ENCODE measurements at regions not wholly inside any gene's neighbourhood (a gene's known extent, or its start where the extent isn't known, plus 50 kb on each side); places are given as distances from the start of the nearest gene placed in this dataset.

DNA sequence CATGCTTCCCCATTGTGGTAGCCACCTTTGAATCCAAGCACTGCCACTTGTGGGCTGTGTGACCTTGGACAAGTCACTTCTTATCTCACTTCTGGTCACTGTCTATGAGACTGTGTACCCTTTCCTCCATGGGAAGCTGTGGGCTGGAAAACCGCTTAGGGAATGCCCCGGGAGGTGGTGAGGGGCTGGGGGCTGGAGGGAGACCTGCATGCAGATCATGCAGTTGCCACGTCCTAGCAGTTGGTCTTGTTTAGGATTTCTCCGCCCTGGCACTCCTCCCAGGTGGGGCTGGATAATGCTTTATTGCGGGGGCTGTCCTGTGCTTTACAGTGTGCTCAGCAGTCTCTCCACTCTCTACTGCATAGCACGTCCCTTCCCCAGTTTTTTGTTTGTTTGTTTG, 62.9 kb upstream of the OPN4 start:
- no peak overlapping the region for H3K4me3 ChIP-seq (ENCODE audit: low read length)
- ATAC-seq (ENCODE audit: poor library complexity) (no peak), DNase-seq (no peak)
- no peaks in the 10 kb centered on the region for H3K36me3 ChIP-seq (ENCODE audit: insufficient read depth, low read length)
- no peaks in the 10 kb centered on the region for H3K4me1 Mint-ChIP-seq (ENCODE audit: low read depth)
- no peaks in the 10 kb centered on the region for H3K36me3 Mint-ChIP-seq (ENCODE audit: low read depth)
- TF ChIP-seq CTCF (IDR thresholded peaks at IDR 0.05) = no peak
- no peak overlapping the region for H3K4me3 Mint-ChIP-seq
- no peak overlapping the region for H3K27ac Mint-ChIP-seq
- no peaks in the 10 kb centered on the region for H3K9me3 Mint-ChIP-seq
- POLR2A ChIA-PET = no interaction called here
- H3K4me1 ChIP-seq (ENCODE audit: insufficient read depth, low read length) = no peaks in the 10 kb centered on the region
- H3K27me3 ChIP-seq (ENCODE audit: control insufficient read depth in 1 of 2, insufficient read depth in 2 of 2, low read length in 2 of 2) = no peaks in the 10 kb centered on the region
- no peaks in the 10 kb centered on the region for H3K9me3 ChIP-seq (ENCODE audit: control insufficient read depth in 1 of 2, insufficient read depth in 1 of 2, low read length in 2 of 2)
- CTCF ChIA-PET = no interaction called here
- no peaks in the 10 kb centered on the region for H3K27me3 Mint-ChIP-seq
- intact Hi-C loops (cut with DNase I, micrococcal nuclease) = no loop called here
- H3K27ac ChIP-seq (ENCODE audit: low read depth in 1 of 2, low read length in 2 of 2) = no peak overlapping the region

DNA sequence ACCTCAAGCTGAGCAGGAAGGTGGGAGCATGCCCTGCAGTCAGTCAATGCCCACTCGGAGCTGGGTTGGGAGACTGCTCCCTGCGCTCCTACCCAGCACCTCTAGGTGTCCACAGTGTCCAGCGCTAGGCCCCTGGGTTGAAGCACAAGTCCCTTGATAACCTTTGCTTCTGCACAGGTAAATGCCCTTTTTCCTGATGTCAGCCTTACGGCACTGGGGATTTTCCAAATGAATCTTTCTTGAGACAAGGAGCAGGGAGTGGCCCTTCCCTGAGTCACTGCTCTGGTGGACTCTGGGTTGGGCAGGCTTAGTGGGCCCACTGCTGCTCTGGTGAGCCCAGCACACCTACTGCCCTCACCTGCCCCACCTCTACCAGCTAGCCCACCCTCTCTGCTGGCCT, 61.9 kb upstream of the OPN4 start:
- Histone ChIP-seq H3K4me1 (ENCODE audit: insufficient read depth, low read length) (no peaks in the 10 kb centered on the region), H3K27ac (ENCODE audit: low read depth in 1 of 2, low read length in 2 of 2) (no peak overlapping the region), H3K27me3 (ENCODE audit: control insufficient read depth in 1 of 2, insufficient read depth in 2 of 2, low read length in 2 of 2) (no peaks in the 10 kb centered on the region), H3K36me3 (ENCODE audit: insufficient read depth, low read length) (no peaks in the 10 kb centered on the region), H3K4me3 (ENCODE audit: low read length) (no peak overlapping the region), H3K9me3 (ENCODE audit: control insufficient read depth in 1 of 2, insufficient read depth in 1 of 2, low read length in 2 of 2) (no peaks in the 10 kb centered on the region)
- DNase-seq = no peak
- H3K4me3 Mint-ChIP-seq = no peak overlapping the region
- POLR2A ChIA-PET = no interaction called here
- no peaks in the 10 kb centered on the region for H3K27me3 Mint-ChIP-seq
- CTCF ChIA-PET = no interaction called here
- no peak for ATAC-seq (ENCODE audit: poor library complexity)
- H3K4me1 Mint-ChIP-seq (ENCODE audit: low read depth) = no peaks in the 10 kb centered on the region
- TF ChIP-seq CTCF (IDR thresholded peaks at IDR 0.05) = no peak
- H3K27ac Mint-ChIP-seq = no peak overlapping the region
- intact Hi-C loops (cut with DNase I, micrococcal nuclease) = no loop called here
- H3K36me3 Mint-ChIP-seq (ENCODE audit: low read depth) = no peaks in the 10 kb centered on the region
- H3K9me3 Mint-ChIP-seq = no peaks in the 10 kb centered on the region

DNA sequence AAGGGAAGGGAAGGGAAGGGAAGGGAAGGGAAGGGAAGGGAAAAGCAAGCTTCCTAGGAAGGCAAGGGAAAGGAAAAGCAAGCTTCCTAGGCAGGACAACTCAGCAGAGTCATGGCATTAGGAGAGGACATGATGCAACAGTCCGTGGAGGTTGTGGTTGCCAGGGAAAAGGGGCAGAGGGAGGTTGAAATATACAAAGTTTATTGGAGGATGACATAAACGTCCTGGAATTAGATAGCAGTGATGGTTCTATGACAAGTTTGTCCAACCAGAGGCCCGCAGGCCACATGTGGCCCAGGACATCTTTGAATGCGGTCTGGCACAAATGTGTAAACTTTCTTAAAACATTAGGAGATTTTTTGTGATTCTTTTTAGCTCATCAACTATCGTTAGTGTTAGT, 59.8 kb upstream of the OPN4 start:
- H3K27ac ChIP-seq (ENCODE audit: low read depth in 1 of 2, low read length in 2 of 2) = no peak overlapping the region
- intact Hi-C loops (cut with DNase I, micrococcal nuclease) = no loop called here
- H3K9me3 Mint-ChIP-seq = no peaks in the 10 kb centered on the region
- H3K4me3 ChIP-seq (ENCODE audit: low read length) = no peak overlapping the region
- no peaks in the 10 kb centered on the region for H3K36me3 Mint-ChIP-seq (ENCODE audit: low read depth)
- DNase-seq (no peak), ATAC-seq (ENCODE audit: poor library complexity) (no peak)
- no peaks in the 10 kb centered on the region for H3K9me3 ChIP-seq (ENCODE audit: control insufficient read depth in 1 of 2, insufficient read depth in 1 of 2, low read length in 2 of 2)
- H3K27me3 ChIP-seq (ENCODE audit: control insufficient read depth in 1 of 2, insufficient read depth in 2 of 2, low read length in 2 of 2) = no peaks in the 10 kb centered on the region
- ChIA-PET CTCF (interaction anchor here (0.6 kb wide), 1 partner anchor 26 kb away, joined by 3 read pairs; no protein-coding TSS in a partner anchor), POLR2A (no interaction called here)
- no peaks in the 10 kb centered on the region for H3K4me1 Mint-ChIP-seq (ENCODE audit: low read depth)
- no peak overlapping the region for H3K27ac Mint-ChIP-seq
- H3K36me3 ChIP-seq (ENCODE audit: insufficient read depth, low read length) = no peaks in the 10 kb centered on the region
- H3K4me3 Mint-ChIP-seq = no peak overlapping the region
- TF ChIP-seq CTCF (IDR thresholded peaks at IDR 0.05) = no peak
- no peaks in the 10 kb centered on the region for H3K27me3 Mint-ChIP-seq
- no peaks in the 10 kb centered on the region for H3K4me1 ChIP-seq (ENCODE audit: insufficient read depth, low read length)
